Stomach (tissue), 8 donors: ENCODE measurements at regions not wholly inside any gene's neighbourhood (a gene's known extent, or its start where the extent isn't known, plus 50 kb on each side); places are given as distances from the start of the nearest gene placed in this dataset.
"Not testable (repeated sequence)": the region's sequence is repeated elsewhere in the genome, so short reads cannot be mapped to it uniquely, and the experiment has no call there.

Experiments used
- DNase-seq, 2 donors: peaks; one replicate each; pipeline versions ENCODE4 v3.0.0 to v3.0.0-alpha.2; 2013 to 2019
- H3K27ac ChIP-seq, 5 donors: fragments of 200-600 bp in 4 of 5; sonication (generic) in 4 of 5; one replicate each; pipeline ENCODE4 v1.5.1; 2013 to 2019; ENCODE audit warnings: mild to moderate bottlenecking in 1 of 5, moderate library complexity in 1 of 5
- H3K27me3 ChIP-seq, 3 donors: fragments of 200-600 bp; sonication (generic); one replicate each; pipeline ENCODE4 v1.5.1; 2017 to 2019; ENCODE audit warnings: mixed run types in 1 of 3
- H3K36me3 ChIP-seq, 4 donors: fragments of 200-600 bp; sonication (generic); 1 replicate in 3 of 4; 2 replicates in 1 of 4; pipeline ENCODE4 v1.5.1; 2016 to 2019
- H3K4me1 ChIP-seq, 4 donors: fragments of 200-600 bp; sonication (generic); one replicate each; pipeline ENCODE4 v1.5.1; 2016 to 2019
- H3K4me3 ChIP-seq, 4 donors: fragments of 200-600 bp; sonication (generic) in 3 of 4; one replicate each; pipeline ENCODE4 v1.5.1; 2016 to 2019; ENCODE audit warnings: mild to moderate bottlenecking in 1 of 4
- H3K9me3 ChIP-seq, 4 donors: fragments of 200-600 bp; sonication (generic); one replicate each; pipeline ENCODE4 v1.5.1; 2016 to 2019
- CTCF ChIP-seq, 7 experiments: fragments of 450-650 bp in 4 of 7; fragments of 200-600 bp in 3 of 7; sonication (generic) in 3 of 7; IDR thresholded peaks; one replicate each; pipeline ENCODE4 v1.5.1; 2016 to 2019; ENCODE audit warnings: antibody characterized with exemption in 7 of 7, control low read depth in 2 of 7, mild to moderate bottlenecking in 1 of 7
- EP300 ChIP-seq: sonication (generic); formaldehyde crosslinking; IDR thresholded peaks from one replicate; pipeline ENCODE4 v1.6.1; 2017; ENCODE audit warnings: antibody characterized with exemption
- POLR2A ChIP-seq, 4 donors: fragments of 450-650 bp; IDR thresholded peaks; one replicate each; pipeline ENCODE4 v1.6.1; 2016; ENCODE audit warnings: antibody characterized with exemption in 4 of 4, control low read depth in 2 of 4, mild to moderate bottlenecking in 1 of 4, moderate library complexity in 1 of 4
- POLR2AphosphoS5 ChIP-seq, 3 donors: sonication (generic); formaldehyde crosslinking; IDR thresholded peaks; one replicate each; pipeline ENCODE4 v1.6.1; 2016; ENCODE audit warnings: antibody characterized with exemption in 3 of 3
- WGBS, 5 donors: extraction: QIAGEN DNeasy Blood & Tissue Kit in 3 of 5; methylation state at CpG; one replicate each; pipeline versions ENCODE4 v1.1.5 to v1.1.7; 2013 to 2018; 5-methylcytosine and 5-hydroxymethylcytosine counted together
- intact Hi-C: fragments of 100-400 bp; cut with DNase I; formaldehyde crosslinking; loops from one replicate; pipeline ENCODE4 v1.15.1; 2023; ENCODE audit warnings: low total_unique reads
- donor health status: healthy with polysubstance abuse.
- donor health status: Bipolar disorder and iron deficiency.
- donor health status: healthy.

- no peak for DNase-seq
- Histone ChIP-seq H3K9me3 (peaks cover 0 to 9% (median 0%) of the 10 kb centered on the region in 4 donors), H3K27me3 (no peaks in the 10 kb centered on the region), H3K27ac (no peak overlapping the region), H3K4me1 (no peaks in the 10 kb centered on the region), H3K4me3 (no peak overlapping the region), H3K36me3 (no peaks in the 10 kb centered on the region)
- intact Hi-C loops = no loop called here
- WGBS, 5 donors = 75 to 87% (median 82%) methylated on average over 3 of the region's 3 CpGs
- TF ChIP-seq EP300 (no peak), POLR2AphosphoS5 (IDR thresholded peaks at IDR 0.05) (no peak), CTCF (IDR thresholded peaks at IDR 0.05) (no peak), POLR2A (IDR thresholded peaks at IDR 0.05) (no peak)
Measured at GRCh38 chr13:64579331-64579730, 2650.8 kb downstream of the PCDH9 start.

DNA sequence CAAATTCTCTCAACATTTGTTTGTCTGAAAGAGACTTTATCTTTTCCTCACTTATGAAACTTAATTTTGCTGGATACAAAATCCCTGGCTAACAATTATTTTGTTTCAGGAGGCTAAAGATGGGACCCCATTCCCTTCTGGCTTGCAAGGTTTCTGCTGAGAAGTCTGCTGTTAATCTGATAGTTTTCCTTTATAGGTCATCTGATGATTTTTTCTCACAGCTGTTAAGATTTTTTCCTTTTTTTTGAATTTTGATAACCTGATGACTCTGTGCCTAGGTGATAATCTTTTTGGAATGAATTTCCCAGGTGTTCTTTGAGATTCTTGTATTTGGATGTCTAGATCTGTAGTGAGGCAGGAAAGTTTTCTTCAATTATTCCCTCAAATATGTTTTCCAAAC, 2661.4 kb downstream of the PCDH9 start:
- intact Hi-C loops = no loop called here
- DNase-seq = no peak
- H3K9me3 ChIP-seq = peaks cover 0 to 24% (median 6%) of the 10 kb centered on the region in 4 donors

DNA sequence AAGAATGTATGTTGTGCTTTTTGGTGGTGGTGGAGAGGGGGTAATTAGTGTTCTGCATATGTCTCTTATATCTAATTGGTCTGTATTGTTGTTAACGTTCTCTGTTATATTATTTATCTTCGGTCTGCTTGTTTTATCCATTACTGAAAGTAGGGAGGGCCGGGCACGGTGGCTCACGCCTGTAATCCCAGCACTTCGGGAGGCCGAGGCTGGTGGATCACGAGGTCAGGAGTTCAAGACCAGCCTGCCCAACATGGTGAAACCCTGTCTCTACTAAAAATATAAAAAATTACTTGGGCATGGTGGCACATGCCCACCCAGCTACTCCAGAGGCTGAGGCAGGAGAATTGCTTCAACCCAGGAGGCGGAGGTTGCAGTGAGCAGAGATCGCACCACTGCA, 2672.1 kb downstream of the PCDH9 start:
- H3K36me3 ChIP-seq, DNase-seq, H3K4me3 ChIP-seq, intact Hi-C loops, H3K27me3 ChIP-seq, H3K27ac ChIP-seq, H3K4me1 ChIP-seq, H3K9me3 ChIP-seq: not testable (repeated sequence)
- 87 to 91% (median 88%) methylated on average over 10 of the region's 10 CpGs for WGBS, 5 donors

More for the DNA sequence above, 2661.4 kb downstream of the PCDH9 start:
- Histone ChIP-seq H3K4me3 (no peak overlapping the region), H3K36me3 (no peaks in the 10 kb centered on the region), H3K4me1 (no peaks in the 10 kb centered on the region), H3K27me3 (no peaks in the 10 kb centered on the region), H3K27ac (no peak overlapping the region)
- TF ChIP-seq EP300 = no peak
- TF ChIP-seq CTCF (IDR thresholded peaks at IDR 0.05) = no peak
- no peak for TF ChIP-seq POLR2AphosphoS5 (IDR thresholded peaks at IDR 0.05)
- TF ChIP-seq POLR2A (IDR thresholded peaks at IDR 0.05) = no peak

- Histone ChIP-seq H3K36me3 (no peaks in the 10 kb centered on the region), H3K4me1 (no peaks in the 10 kb centered on the region), H3K27ac (no peak overlapping the region), H3K9me3 (peaks cover 0 to 4% (median 0%) of the 10 kb centered on the region in 4 donors), H3K27me3 (no peaks in the 10 kb centered on the region), H3K4me3 (no peak overlapping the region)
- WGBS, 5 donors = 75 to 88% (median 83%) methylated on average over 1 of the region's 1 CpG
- no peak for DNase-seq
- intact Hi-C loops = no loop called here
- no peak for TF ChIP-seq POLR2A (IDR thresholded peaks at IDR 0.05)
- TF ChIP-seq EP300 = no peak
- no peak for TF ChIP-seq POLR2AphosphoS5 (IDR thresholded peaks at IDR 0.05)
- TF ChIP-seq CTCF (IDR thresholded peaks at IDR 0.05) = no peak
Measured at GRCh38 chr13:64556376-64556775, 2673.8 kb downstream of the PCDH9 start.

DNA sequence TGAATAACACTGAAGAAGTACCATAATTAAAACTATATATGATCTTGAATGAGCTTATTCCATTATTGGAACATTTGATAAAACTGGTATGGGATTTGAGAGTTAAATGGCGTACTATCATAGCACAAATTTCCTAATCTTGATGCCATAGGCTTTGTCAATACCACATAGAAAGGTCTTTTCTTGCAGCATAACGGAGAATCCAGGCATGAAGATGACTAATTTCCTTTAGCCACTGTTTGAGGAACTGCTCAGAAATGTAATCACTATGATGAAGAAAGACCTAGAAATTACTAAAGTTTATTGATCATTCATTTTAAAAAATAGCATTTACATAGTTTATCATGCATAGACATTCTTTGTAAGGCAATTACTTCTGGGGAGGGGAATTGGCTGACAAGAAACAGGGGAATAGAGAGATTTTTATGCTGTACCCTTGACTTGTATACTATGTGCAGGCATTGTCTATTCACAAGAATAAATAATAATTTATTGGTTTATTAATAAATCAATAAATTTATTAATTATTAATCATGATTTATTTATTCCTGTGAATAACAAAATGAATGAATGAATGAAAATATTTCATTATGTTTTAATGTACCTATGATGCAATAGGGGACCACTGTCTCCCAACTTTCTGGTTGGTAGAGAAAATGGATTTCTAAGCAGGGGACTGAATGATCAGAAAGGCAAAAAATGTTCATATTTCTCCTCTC, 2676.6 kb downstream of the PCDH9 start:
- Histone ChIP-seq H3K36me3 (no peaks in the 10 kb centered on the region), H3K27me3 (no peaks in the 10 kb centered on the region), H3K27ac (no peak overlapping the region), H3K4me1 (no peaks in the 10 kb centered on the region), H3K4me3 (no peak overlapping the region), H3K9me3 (peaks cover 0 to 4% (median 0%) of the 10 kb centered on the region in 4 donors)
- intact Hi-C loops = no loop called here
- TF ChIP-seq CTCF (IDR thresholded peaks at IDR 0.05) = no peak
- no peak for TF ChIP-seq POLR2AphosphoS5 (IDR thresholded peaks at IDR 0.05)
- no peak for TF ChIP-seq EP300
- TF ChIP-seq POLR2A (IDR thresholded peaks at IDR 0.05) = no peak
- 55 to 71% (median 62%) methylated on average over 2 of the region's 2 CpGs for WGBS, 5 donors
- no peak for DNase-seq
